Motor neuron (in vitro differentiated cells): ENCODE measurements at regions not wholly inside any gene's neighbourhood (a gene's known extent, or its start where the extent isn't known, plus 50 kb on each side); places are given as distances from the start of the nearest gene placed in this dataset.

ENCODE experiments used
- ATAC-seq, 8 experiments: fragments of 200-7000 bp; cut with Tn5 transposase; replicated peaks in 6 of 8; 2 replicates each; pipeline ENCODE4 v1.8.0; 2021; ENCODE audit warnings: mild to moderate bottlenecking in 8 of 8, moderate library complexity in 8 of 8
- H3K27ac ChIP-seq, 2 donors: fragments of 250-450 bp; sonication (Bioruptor Pico); 2 replicates each; pipeline ENCODE4 v1.9.0; 2021; ENCODE audit warnings: antibody characterized with exemption in 2 of 2, mild to moderate bottlenecking in 2 of 2, moderate library complexity in 1 of 2
- H3K4me1 ChIP-seq, 2 donors: fragments of 250-450 bp; sonication (Bioruptor Pico); replicated peaks in 1 of 2; 2 replicates each; pipeline ENCODE4 v1.6.1; 2021; ENCODE audit warnings: antibody characterized with exemption in 2 of 2, mild to moderate bottlenecking in 2 of 2, moderate library complexity in 1 of 2
- H3K4me3 ChIP-seq, 5 donors: fragments of 250-450 bp; sonication (Bioruptor Pico); 2 replicates each; pipeline ENCODE4 v1.9.0; 2021; ENCODE audit warnings: antibody characterized with exemption in 5 of 5, mild to moderate bottlenecking in 5 of 5, moderate library complexity in 4 of 5
- WGBS, 10 experiments: fragments of 450-650 bp; shearing (Covaris generic); methylation state at CpG; one replicate each; pipeline ENCODE4 v1.0.0; 2022; 5-methylcytosine and 5-hydroxymethylcytosine counted together
- in situ Hi-C, 9 experiments: fragments of 400-800 bp; cut with MboI; loops; one replicate each; pipeline ENCODE4 v1.15.0; 2021; ENCODE audit warnings: low sequenced_read_pairs in 9 of 9, low pct_unique_long_range_greater_than_20kb in 2 of 9; ENCODE audit not compliant: unreplicated experiment in 9 of 9

- H3K4me1 ChIP-seq = no peaks in the 10 kb centered on the region
- WGBS, 10 experiments = 21 to 100% (median 95%) methylated on average over 2 to 10 of the region's 10 CpGs
- H3K27ac ChIP-seq = no peak overlapping the region
- in situ Hi-C loops = no loop called here
- H3K4me3 ChIP-seq = no peak overlapping the region
- ATAC-seq = no peak
Measured at GRCh38 chr18:78665644-78666043, 314.0 kb upstream of the SALL3 start.

GRCh38 chr18:78666666-78667335 lies 312.8 kb upstream of the SALL3 start:
- Histone ChIP-seq H3K4me3 (no peak overlapping the region), H3K27ac (no peak overlapping the region), H3K4me1 (no peaks in the 10 kb centered on the region)
- WGBS, 10 experiments = 10 to 100% (median 60%) methylated on average over 1 to 5 of the region's 13 CpGs; no CpG with 5 or more reads in 2 of the 10 experiments
- ATAC-seq = no peak
- in situ Hi-C loops = no loop called here

- 18 to 85% (median 49%) methylated on average over 1 to 8 of the region's 14 CpGs; no CpG with 5 or more reads in 3 of the 10 experiments for WGBS, 10 experiments
- Histone ChIP-seq H3K4me3 (no peak overlapping the region), H3K4me1 (no peaks in the 10 kb centered on the region), H3K27ac (no peak overlapping the region)
- in situ Hi-C loops = no loop called here
- no peak for ATAC-seq
Measured at GRCh38 chr18:78670778-78671391, 308.7 kb upstream of the SALL3 start.

GRCh38 chr18:78671551-78671950 lies 308.1 kb upstream of the SALL3 start:
- 0 to 97% (median 83%) methylated on average over 1 to 6 of the region's 15 CpGs; no CpG with 5 or more reads in 5 of the 10 experiments for WGBS, 10 experiments
- Histone ChIP-seq H3K4me3 (no peak overlapping the region), H3K27ac (no peak overlapping the region), H3K4me1 (no peaks in the 10 kb centered on the region)
- in situ Hi-C loops = no loop called here
- ATAC-seq = no peak

GRCh38 chr18:78672862-78673446 lies 306.7 kb upstream of the SALL3 start:
- in situ Hi-C loops = no loop called here
- H3K27ac ChIP-seq = no peak overlapping the region
- ATAC-seq = no peak
- no peaks in the 10 kb centered on the region for H3K4me1 ChIP-seq
- H3K4me3 ChIP-seq = no peak overlapping the region
- 0 to 100% (median 56%) methylated on average over 1 to 7 of the region's 21 CpGs; no CpG with 5 or more reads in 2 of the 10 experiments for WGBS, 10 experiments

GRCh38 chr18:78673516-78674321 lies 305.9 kb upstream of the SALL3 start:
- H3K4me3 ChIP-seq = no peak overlapping the region
- no peak overlapping the region for H3K27ac ChIP-seq
- no peaks in the 10 kb centered on the region for H3K4me1 ChIP-seq
- no peak for ATAC-seq
- WGBS, 10 experiments = 30 to 85% (median 81%) methylated on average over 4 to 6 of the region's 19 CpGs; no CpG with 5 or more reads in 7 of the 10 experiments
- in situ Hi-C loops = no loop called here

- ATAC-seq = no peak
- Histone ChIP-seq H3K4me1 (peaks cover 0 to 9% of the 10 kb centered on the region in 2 donors), H3K27ac (no peak overlapping the region), H3K4me3 (no peak overlapping the region)
- WGBS, 10 experiments = 8 to 100% (median 44%) methylated on average over 2 to 4 of the region's 8 CpGs; no CpG with 5 or more reads in 4 of the 10 experiments
- in situ Hi-C loops = no loop called here
Measured at GRCh38 chr18:78675231-78675630, 304.4 kb upstream of the SALL3 start.

- no peak for ATAC-seq
- 40 to 100% (median 78%) methylated on average over 1 to 9 of the region's 19 CpGs; no CpG with 5 or more reads in 2 of the 10 experiments for WGBS, 10 experiments
- H3K4me1 ChIP-seq = peaks cover 0 to 12% of the 10 kb centered on the region in 2 donors
- H3K4me3 ChIP-seq = no peak overlapping the region
- no peak overlapping the region for H3K27ac ChIP-seq
- in situ Hi-C loops = no loop called here
Measured at GRCh38 chr18:78676622-78677482, 302.8 kb upstream of the SALL3 start.

- Histone ChIP-seq H3K4me3 (no peak overlapping the region), H3K27ac (no peak overlapping the region), H3K4me1 (peaks cover 0 to 12% of the 10 kb centered on the region in 2 donors)
- ATAC-seq = no peak
- in situ Hi-C loops = no loop called here
- WGBS, 10 experiments = 43 to 100% (median 87%) methylated on average over 1 to 10 of the region's 25 CpGs; no CpG with 5 or more reads in 1 of the 10 experiments
Measured at GRCh38 chr18:78677483-78678317, 301.9 kb upstream of the SALL3 start.

- H3K4me3 ChIP-seq = no peak overlapping the region
- H3K4me1 ChIP-seq = peaks cover 0 to 12% of the 10 kb centered on the region in 2 donors
- no peak for ATAC-seq
- 20 to 100% (median 64%) methylated on average over 1 to 7 of the region's 8 CpGs; no CpG with 5 or more reads in 2 of the 10 experiments for WGBS, 10 experiments
- in situ Hi-C loops = no loop called here
- no peak overlapping the region for H3K27ac ChIP-seq
Measured at GRCh38 chr18:78678318-78678695, 301.3 kb upstream of the SALL3 start.

- no peak overlapping the region for H3K4me3 ChIP-seq
- H3K4me1 ChIP-seq = peaks cover 0 to 12% of the 10 kb centered on the region in 2 donors
- H3K27ac ChIP-seq = no peak overlapping the region
- in situ Hi-C loops = no loop called here
- no peak for ATAC-seq
- WGBS, 10 experiments = 5 to 94% (median 80%) methylated on average over 1 to 8 of the region's 9 CpGs; no CpG with 5 or more reads in 1 of the 10 experiments
Measured at GRCh38 chr18:78679031-78679430, 300.6 kb upstream of the SALL3 start.
